GM23338 (cell line): ENCODE measurements at regions not wholly inside any gene's neighbourhood (a gene's known extent, or its start where the extent isn't known, plus 50 kb on each side); places are given as distances from the start of the nearest gene placed in this dataset.

Source experiments
- ATAC-seq: fragments of 200-7000 bp; cut with Tn5 transposase; 3 replicates; pipeline ENCODE4 v1.9.1; 2020
- DNase-seq: peaks from one replicate; pipeline ENCODE4 v3.0.0-alpha.2; 2015; ENCODE audit warnings: low spot score
- H2AFZ ChIP-seq: fragments of 200-600 bp; sonication (generic); 2 replicates; pipeline ENCODE4 v1.8.0; 2016; ENCODE audit warnings: antibody characterized with exemption, mild to moderate bottlenecking, moderate library complexity
- H3F3A ChIP-seq: fragments of 200-600 bp; sonication (generic); replicated peaks from 2 replicates; pipeline ENCODE4 v1.8.0; 2017; ENCODE audit warnings: antibody characterized with exemption, mixed run types, low read depth
- H3K27ac ChIP-seq: fragments of 200-600 bp; sonication (generic); 2 replicates; pipeline ENCODE4 v1.6.1; 2016; ENCODE audit warnings: low read depth
- H3K27me3 ChIP-seq: fragments of 200-600 bp; sonication (generic); 2 replicates; pipeline ENCODE4 v1.8.0; 2016; ENCODE audit warnings: mild to moderate bottlenecking, mixed run types, moderate library complexity; ENCODE audit not compliant: insufficient read depth
- H3K36me3 ChIP-seq: fragments of 200-600 bp; sonication (generic); 2 replicates; pipeline ENCODE4 v1.8.0; 2016; ENCODE audit warnings: mild to moderate bottlenecking; ENCODE audit not compliant: insufficient read depth
- H3K4me1 ChIP-seq: fragments of 200-600 bp; sonication (generic); 2 replicates; pipeline ENCODE4 v1.8.0; 2016; ENCODE audit warnings: mild to moderate bottlenecking, moderate library complexity; ENCODE audit not compliant: insufficient read depth
- H3K4me2 ChIP-seq: fragments of 200-600 bp; sonication (generic); 2 replicates; pipeline ENCODE4 v1.7.1; 2017; ENCODE audit warnings: mixed run types
- H3K4me3 ChIP-seq: fragments of 200-600 bp; sonication (generic); 2 replicates; pipeline ENCODE4 v1.6.1; 2016; ENCODE audit warnings: mixed run types
- H3K79me2 ChIP-seq: fragments of 200-600 bp; sonication (generic); replicated peaks from 2 replicates; pipeline ENCODE4 v1.8.0; 2017; ENCODE audit warnings: mild to moderate bottlenecking; ENCODE audit not compliant: insufficient read depth
- H3K9me2 ChIP-seq: fragments of 200-600 bp; sonication (generic); 2 replicates; pipeline ENCODE4 v1.8.0; 2017; ENCODE audit not compliant: insufficient read depth
- H4K20me1 ChIP-seq: fragments of 200-600 bp; sonication (generic); replicated peaks from 2 replicates; pipeline ENCODE4 v1.8.0; 2017; ENCODE audit warnings: mild to moderate bottlenecking; ENCODE audit not compliant: insufficient read depth
- H3K27ac Mint-ChIP-seq: 2 replicates; pipeline ENCODE4 v1.8.0; 2020; ENCODE audit warnings: inconsistent platforms, mild to moderate bottlenecking, moderate library complexity, mixed read lengths
- H3K27me3 Mint-ChIP-seq: 3 replicates; pipeline ENCODE4 v1.8.0; 2022; ENCODE audit warnings: low read depth, mild to moderate bottlenecking, moderate library complexity, mixed read lengths, inconsistent platforms; ENCODE audit not compliant: insufficient read depth, poor library complexity
- H3K36me3 Mint-ChIP-seq: 3 replicates; pipeline ENCODE4 v1.8.0; 2021; ENCODE audit warnings: low read depth, mild to moderate bottlenecking, inconsistent platforms, moderate library complexity, mixed read lengths
- H3K4me1 Mint-ChIP-seq: 3 replicates; pipeline ENCODE4 v1.8.0; 2020; ENCODE audit warnings: mild to moderate bottlenecking, inconsistent platforms, mixed read lengths
- H3K4me3 Mint-ChIP-seq: 3 replicates; pipeline ENCODE4 v1.8.0; 2021; ENCODE audit warnings: moderate library complexity, mild to moderate bottlenecking, inconsistent platforms, mixed read lengths
- H3K9me3 Mint-ChIP-seq: 3 replicates; pipeline ENCODE4 v1.8.0; 2020; ENCODE audit warnings: moderate library complexity, mild to moderate bottlenecking, inconsistent platforms, mixed read lengths
- CTCF ChIP-seq, 2 experiments: fragments of 200-600 bp in 1 of 2; sonication (generic) in 1 of 2; conservative IDR thresholded peaks; 2 replicates each; pipeline versions ENCODE4 v1.5.1 to v1.6.1; 2016 to 2017; ENCODE audit warnings: antibody characterized with exemption in 2 of 2, low read depth in 2 of 2, mild to moderate bottlenecking in 2 of 2, moderate library complexity in 1 of 2
- POLR2AphosphoS5 ChIP-seq: IDR thresholded peaks from 2 replicates; pipeline ENCODE4 v1.6.1; 2016; ENCODE audit warnings: antibody characterized with exemption, low read depth
- TF ChIP-seq, protein P1 (sequence below): fragments of 250-450 bp; sonication (Bioruptor Pico); IDR thresholded peaks from 2 replicates; pipeline ENCODE4 v1.5.0; 2020; ENCODE audit warnings: mild to moderate bottlenecking, moderate library complexity

- peaks cover 19% of the 10 kb centered on the region for H3K4me1 ChIP-seq
- 0 out of 2 replicates have a peak, but pooled peaks cover under 1% of the 10 kb centered on the region for H3K9me2 ChIP-seq
- H3K9me3 Mint-ChIP-seq: no peaks in the 10 kb centered on the region
- no peak overlapping the region for H3K27ac ChIP-seq
- DNase-seq (peak; percentile 83), ATAC-seq (peak; percentile 90)
- H3K4me3 Mint-ChIP-seq: no peak overlapping the region
- no peaks in the 10 kb centered on the region for H3K36me3 Mint-ChIP-seq
- H2AFZ ChIP-seq: no peak overlapping the region
- H3K4me2 ChIP-seq: no peak overlapping the region
- H4K20me1 ChIP-seq: no peaks in the 10 kb centered on the region
- no peaks in the 10 kb centered on the region for H3K79me2 ChIP-seq
- no peak overlapping the region for H3K27ac Mint-ChIP-seq
- H3K27me3 Mint-ChIP-seq: peaks cover 7% of the 10 kb centered on the region
- H3K27me3 ChIP-seq: no peaks in the 10 kb centered on the region
- no peak overlapping the region for H3K4me3 ChIP-seq
- H3K4me1 Mint-ChIP-seq: peaks cover 31% of the 10 kb centered on the region
- H3F3A ChIP-seq: no peaks in the 10 kb centered on the region
- TF ChIP-seq POLR2AphosphoS5: no peak
- TF ChIP-seq CTCF (conservative IDR thresholded peaks at IDR 0.05; ENCODE audit: low read depth in 2 of 2): peak; percentile 82 to 85
- TF ChIP-seq, protein P1, sequence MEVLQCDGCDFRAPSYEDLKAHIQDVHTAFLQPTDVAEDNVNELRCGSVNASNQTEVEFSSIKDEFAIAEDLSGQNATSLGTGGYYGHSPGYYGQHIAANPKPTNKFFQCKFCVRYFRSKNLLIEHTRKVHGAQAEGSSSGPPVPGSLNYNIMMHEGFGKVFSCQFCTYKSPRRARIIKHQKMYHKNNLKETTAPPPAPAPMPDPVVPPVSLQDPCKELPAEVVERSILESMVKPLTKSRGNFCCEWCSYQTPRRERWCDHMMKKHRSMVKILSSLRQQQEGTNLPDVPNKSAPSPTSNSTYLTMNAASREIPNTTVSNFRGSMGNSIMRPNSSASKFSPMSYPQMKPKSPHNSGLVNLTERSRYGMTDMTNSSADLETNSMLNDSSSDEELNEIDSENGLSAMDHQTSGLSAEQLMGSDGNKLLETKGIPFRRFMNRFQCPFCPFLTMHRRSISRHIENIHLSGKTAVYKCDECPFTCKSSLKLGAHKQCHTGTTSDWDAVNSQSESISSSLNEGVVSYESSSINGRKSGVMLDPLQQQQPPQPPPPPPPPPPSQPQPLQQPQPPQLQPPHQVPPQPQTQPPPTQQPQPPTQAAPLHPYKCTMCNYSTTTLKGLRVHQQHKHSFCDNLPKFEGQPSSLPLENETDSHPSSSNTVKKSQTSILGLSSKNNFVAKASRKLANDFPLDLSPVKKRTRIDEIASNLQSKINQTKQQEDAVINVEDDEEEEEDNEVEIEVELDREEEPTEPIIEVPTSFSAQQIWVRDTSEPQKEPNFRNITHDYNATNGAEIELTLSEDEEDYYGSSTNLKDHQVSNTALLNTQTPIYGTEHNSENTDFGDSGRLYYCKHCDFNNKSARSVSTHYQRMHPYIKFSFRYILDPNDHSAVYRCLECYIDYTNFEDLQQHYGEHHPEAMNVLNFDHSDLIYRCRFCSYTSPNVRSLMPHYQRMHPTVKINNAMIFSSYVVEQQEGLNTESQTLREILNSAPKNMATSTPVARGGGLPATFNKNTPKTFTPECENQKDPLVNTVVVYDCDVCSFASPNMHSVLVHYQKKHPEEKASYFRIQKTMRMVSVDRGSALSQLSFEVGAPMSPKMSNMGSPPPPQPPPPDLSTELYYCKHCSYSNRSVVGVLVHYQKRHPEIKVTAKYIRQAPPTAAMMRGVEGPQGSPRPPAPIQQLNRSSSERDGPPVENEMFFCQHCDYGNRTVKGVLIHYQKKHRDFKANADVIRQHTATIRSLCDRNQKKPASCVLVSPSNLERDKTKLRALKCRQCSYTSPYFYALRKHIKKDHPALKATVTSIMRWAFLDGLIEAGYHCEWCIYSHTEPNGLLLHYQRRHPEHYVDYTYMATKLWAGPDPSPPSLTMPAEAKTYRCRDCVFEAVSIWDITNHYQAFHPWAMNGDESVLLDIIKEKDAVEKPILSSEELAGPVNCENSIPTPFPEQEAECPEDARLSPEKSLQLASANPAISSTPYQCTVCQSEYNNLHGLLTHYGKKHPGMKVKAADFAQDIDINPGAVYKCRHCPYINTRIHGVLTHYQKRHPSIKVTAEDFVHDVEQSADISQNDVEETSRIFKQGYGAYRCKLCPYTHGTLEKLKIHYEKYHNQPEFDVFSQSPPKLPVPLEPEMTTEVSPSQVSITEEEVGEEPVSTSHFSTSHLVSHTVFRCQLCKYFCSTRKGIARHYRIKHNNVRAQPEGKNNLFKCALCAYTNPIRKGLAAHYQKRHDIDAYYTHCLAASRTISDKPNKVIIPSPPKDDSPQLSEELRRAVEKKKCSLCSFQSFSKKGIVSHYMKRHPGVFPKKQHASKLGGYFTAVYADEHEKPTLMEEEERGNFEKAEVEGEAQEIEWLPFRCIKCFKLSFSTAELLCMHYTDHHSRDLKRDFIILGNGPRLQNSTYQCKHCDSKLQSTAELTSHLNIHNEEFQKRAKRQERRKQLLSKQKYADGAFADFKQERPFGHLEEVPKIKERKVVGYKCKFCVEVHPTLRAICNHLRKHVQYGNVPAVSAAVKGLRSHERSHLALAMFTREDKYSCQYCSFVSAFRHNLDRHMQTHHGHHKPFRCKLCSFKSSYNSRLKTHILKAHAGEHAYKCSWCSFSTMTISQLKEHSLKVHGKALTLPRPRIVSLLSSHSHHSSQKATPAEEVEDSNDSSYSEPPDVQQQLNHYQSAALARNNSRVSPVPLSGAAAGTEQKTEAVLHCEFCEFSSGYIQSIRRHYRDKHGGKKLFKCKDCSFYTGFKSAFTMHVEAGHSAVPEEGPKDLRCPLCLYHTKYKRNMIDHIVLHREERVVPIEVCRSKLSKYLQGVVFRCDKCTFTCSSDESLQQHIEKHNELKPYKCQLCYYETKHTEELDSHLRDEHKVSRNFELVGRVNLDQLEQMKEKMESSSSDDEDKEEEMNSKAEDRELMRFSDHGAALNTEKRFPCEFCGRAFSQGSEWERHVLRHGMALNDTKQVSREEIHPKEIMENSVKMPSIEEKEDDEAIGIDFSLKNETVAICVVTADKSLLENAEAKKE (CRISPR knock-in tag): no peak
- H3K36me3 ChIP-seq: no peaks in the 10 kb centered on the region
Observed at GRCh38 chr1:56189946-56190805, 389.2 kb downstream of the PLPP3 start.
